GM10266 (cell line): ENCODE measurements at regions not wholly inside any gene's neighbourhood (a gene's known extent, or its start where the extent isn't known, plus 50 kb on each side); places are given as distances from the start of the nearest gene placed in this dataset.

ENCODE experiments used
- DNase-seq: peaks from one replicate; pipeline ENCODE4 v3.0.0; 2012; ENCODE audit errors: extremely low spot score
- TF ChIP-seq, protein P1 (sequence below): IDR thresholded peaks from 2 replicates; pipeline ENCODE4 v1.5.1; 2012; ENCODE audit warnings: mild to moderate bottlenecking, low read depth; ENCODE audit not compliant: control insufficient read depth, insufficient read depth; ENCODE audit errors: missing control alignments

DNA sequence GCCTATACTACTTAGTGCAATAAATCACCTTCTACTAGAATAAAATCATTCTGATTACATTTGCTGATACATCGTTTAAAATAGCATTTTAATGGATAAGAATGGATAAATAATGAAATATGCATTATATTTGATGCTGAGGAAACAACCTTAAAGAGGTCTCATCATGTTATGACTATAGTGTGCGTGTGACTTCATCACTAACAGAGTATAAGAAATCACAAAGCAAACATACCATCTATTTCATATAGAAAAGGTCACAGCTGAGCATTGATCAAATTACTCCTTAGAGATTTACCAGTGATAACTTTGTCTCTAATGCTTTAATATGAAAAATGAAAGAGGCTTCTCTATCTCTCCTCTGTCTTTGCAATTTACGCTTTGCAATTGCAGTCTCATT is 1620.3 kb upstream of the SLC10A2 start:
- no peak for DNase-seq

DNA sequence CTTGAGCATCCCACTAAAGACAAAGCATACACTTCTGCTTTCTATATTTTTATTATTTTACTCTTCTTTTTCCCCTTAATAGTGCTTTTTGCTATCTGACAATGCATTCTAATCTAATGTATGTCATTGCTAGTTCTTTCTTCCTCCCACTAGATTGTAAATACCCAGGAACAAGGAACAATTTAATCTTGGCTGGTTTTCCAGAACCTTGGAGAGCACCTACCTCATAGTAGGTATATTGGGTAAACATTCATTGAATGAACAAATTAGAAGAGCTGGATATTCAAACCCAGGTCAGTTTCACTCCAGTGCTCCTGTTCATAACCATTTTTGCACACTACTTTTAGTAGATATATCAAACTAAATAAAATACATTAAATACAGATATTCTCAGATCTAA is 1617.6 kb upstream of the SLC10A2 start:
- TF ChIP-seq, protein P1, sequence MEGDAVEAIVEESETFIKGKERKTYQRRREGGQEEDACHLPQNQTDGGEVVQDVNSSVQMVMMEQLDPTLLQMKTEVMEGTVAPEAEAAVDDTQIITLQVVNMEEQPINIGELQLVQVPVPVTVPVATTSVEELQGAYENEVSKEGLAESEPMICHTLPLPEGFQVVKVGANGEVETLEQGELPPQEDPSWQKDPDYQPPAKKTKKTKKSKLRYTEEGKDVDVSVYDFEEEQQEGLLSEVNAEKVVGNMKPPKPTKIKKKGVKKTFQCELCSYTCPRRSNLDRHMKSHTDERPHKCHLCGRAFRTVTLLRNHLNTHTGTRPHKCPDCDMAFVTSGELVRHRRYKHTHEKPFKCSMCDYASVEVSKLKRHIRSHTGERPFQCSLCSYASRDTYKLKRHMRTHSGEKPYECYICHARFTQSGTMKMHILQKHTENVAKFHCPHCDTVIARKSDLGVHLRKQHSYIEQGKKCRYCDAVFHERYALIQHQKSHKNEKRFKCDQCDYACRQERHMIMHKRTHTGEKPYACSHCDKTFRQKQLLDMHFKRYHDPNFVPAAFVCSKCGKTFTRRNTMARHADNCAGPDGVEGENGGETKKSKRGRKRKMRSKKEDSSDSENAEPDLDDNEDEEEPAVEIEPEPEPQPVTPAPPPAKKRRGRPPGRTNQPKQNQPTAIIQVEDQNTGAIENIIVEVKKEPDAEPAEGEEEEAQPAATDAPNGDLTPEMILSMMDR, result no peak
- DNase-seq, result no peak

More for the DNA sequence above, 1620.3 kb upstream of the SLC10A2 start:
- TF ChIP-seq, protein P1, result no peak

DNA sequence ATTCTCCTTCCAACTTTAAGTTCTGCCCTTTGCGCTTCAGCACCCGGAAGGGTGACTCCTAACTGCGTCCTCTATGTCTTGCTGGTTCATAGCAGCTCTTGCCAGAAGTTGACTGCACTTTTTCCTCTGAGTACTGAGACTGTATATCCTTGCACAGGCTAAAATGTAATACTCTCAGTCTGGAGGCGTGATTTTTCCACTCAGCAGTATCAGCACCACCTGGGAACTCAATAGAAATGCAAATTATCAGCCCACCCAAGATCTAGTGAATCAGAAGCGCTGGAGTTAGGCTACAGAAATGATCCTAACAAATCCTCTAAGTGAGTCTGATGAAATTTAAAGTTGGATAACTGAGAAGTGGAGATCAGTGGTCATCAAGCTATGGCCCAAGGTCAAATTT is 1611.9 kb upstream of the SLC10A2 start:
- no peak for DNase-seq
- TF ChIP-seq, protein P1, result no peak

DNA sequence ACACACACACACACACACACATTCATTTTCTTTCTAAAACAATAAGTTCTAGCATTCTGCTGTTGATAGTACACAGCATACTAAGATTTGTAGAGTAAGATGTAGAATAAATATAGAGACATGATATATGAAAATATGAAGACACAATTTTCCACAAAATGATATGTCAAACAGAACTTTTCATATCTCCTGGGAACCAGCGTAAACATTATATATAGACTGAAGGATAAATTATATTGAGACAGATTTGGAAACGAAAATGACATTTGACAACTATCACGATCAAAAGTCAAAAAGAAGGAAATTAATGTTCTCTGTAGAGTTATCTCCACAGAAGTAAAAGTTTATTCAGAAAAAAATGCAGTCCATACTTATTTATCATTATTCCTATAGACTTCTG is 1605.7 kb upstream of the SLC10A2 start:
- no peak for DNase-seq
- TF ChIP-seq, protein P1, result no peak

DNA sequence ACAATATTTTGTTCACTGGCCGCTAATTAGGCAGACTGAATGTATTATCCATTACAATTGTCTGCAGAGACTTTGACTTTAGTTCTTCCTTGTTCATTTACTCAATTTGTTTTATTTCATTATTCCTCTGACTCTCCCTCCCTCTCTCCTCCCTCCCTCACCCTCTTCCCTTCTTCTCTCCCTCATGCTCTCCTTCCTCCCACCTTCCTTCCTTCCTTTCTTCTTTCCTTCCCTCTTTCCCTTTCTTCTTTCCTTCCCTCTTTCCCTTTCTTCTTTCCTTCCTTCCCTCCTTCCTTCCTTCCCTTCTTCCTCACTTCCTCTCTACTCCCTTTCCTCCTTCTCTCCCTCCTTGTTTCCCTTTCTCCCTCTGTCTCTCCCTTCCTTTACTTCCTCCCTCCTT is 1591.0 kb upstream of the SLC10A2 start:
- TF ChIP-seq, protein P1, result no peak
- no peak for DNase-seq

DNA sequence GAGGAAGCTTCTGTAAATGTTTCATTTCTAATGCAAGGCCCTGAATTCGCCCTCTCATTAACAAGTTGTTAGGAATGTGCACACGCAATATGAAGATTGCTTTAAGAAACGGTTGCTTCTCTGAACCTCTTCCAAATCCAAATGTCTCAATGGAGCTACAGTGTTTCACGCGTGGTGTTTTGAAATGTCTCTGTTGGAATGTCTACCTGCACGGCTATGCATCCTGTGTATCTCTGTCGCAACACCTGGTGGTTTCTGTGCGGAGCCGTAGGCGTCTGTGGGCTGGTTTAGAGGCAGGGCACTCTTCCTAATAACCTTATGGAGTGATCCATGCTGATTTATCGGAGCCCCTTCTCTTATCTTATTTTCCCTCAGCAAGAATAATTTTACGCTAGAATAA is 1584.2 kb upstream of the SLC10A2 start:
- TF ChIP-seq, protein P1, result no peak
- DNase-seq, result no peak

DNA sequence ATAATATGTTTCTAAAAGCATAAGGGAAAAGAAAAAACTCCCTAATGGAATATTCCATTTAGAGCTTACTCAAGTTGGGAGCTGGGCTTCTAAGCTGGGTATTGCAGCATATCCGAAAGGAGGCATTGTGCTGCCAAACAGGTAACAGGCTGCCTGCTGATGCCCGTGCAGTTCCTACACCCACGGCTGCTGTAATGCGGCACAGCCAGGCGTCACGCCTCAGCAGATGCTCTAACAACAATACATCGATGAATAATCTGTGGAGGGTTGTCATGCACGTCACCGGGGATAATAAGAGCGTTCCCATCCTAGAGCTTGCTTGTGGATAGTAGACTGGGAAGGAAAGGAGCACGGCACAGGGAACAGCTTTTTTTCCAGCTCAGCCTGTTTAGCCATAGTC is 1582.1 kb upstream of the SLC10A2 start:
- TF ChIP-seq, protein P1, result no peak
- no peak for DNase-seq

DNA sequence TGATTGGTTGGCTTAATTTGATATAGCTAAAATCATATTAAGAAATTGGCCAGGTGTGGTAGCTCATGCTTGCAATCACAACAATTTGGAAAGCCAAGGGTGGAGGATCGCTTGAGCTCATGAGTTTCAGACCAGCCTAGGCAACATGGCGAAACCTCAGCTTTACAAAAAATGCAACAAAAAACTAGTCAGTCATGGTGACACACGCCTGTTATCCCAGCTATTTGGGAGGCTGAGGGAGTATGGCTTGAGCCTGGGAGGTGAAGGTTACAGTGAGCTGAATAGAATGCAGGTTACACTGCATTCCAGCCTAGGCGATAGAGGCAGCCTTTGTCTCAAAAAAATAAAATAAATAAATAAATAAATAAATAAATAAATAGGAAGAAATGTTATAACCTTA is 1579.6 kb upstream of the SLC10A2 start:
- TF ChIP-seq, protein P1, result no peak
- DNase-seq, result no peak
